ENCODE measurements at regions not wholly inside any gene's neighbourhood (a gene's known extent, or its start where the extent isn't known, plus 50 kb on each side); places are given as distances from the start of the nearest gene placed in this dataset.

- in situ Hi-C loops (cut with MboI; ENCODE audit: low pct_ligation_motif_present in 1 of 4, low pct_unique_long_range_greater_than_20kb in 1 of 4, low sequenced_read_pairs in 3 of 4): no loop called here
- TF ChIP-seq CTCF (IDR thresholded peaks at IDR 0.05) (no peak), POLR2AphosphoS5 (IDR thresholded peaks at IDR 0.05) (no peak), EP300 (IDR thresholded peaks at IDR 0.05; ENCODE audit: low read depth) (no peak), POLR2A (IDR thresholded peaks at IDR 0.05) (no peak)
- no peaks in the 10 kb centered on the region for H3K9me3 ChIP-seq
- H3K36me3 ChIP-seq: no peaks in the 10 kb centered on the region
- H3K27ac ChIP-seq: no peak overlapping the region
- H3K4me1 ChIP-seq: no peaks in the 10 kb centered on the region
- intact Hi-C loops (cut with DNase I; ENCODE audit: low total_unique reads): no loop called here
- 35 to 39% methylated on average over 11 to 30 of the region's 30 CpGs for WGBS, 2 donors (ENCODE audit: low coverage in 1 of 2)
- peaks cover 14% of the 10 kb centered on the region for H3K27me3 ChIP-seq
- H3K4me3 ChIP-seq: no peak overlapping the region
- DNase-seq: no peak
Observed at GRCh38 chrX:790783-791360, 160.3 kb downstream of the SHOX start.

GRCh38 chrX:790041-790506 lies 159.5 kb downstream of the SHOX start:
- Histone ChIP-seq H3K4me1 (no peaks in the 10 kb centered on the region), H3K4me3 (no peak overlapping the region), H3K36me3 (no peaks in the 10 kb centered on the region), H3K27me3 (peaks cover 14% of the 10 kb centered on the region), H3K27ac (no peak overlapping the region), H3K9me3 (no peaks in the 10 kb centered on the region)
- in situ Hi-C loops (cut with MboI; ENCODE audit: low pct_ligation_motif_present in 1 of 4, low pct_unique_long_range_greater_than_20kb in 1 of 4, low sequenced_read_pairs in 3 of 4): no loop called here
- intact Hi-C loops (cut with DNase I; ENCODE audit: low total_unique reads): no loop called here
- no peak for TF ChIP-seq EP300 (IDR thresholded peaks at IDR 0.05; ENCODE audit: low read depth)
- TF ChIP-seq POLR2A (IDR thresholded peaks at IDR 0.05): no peak
- no peak for TF ChIP-seq CTCF (IDR thresholded peaks at IDR 0.05)
- TF ChIP-seq POLR2AphosphoS5 (IDR thresholded peaks at IDR 0.05): no peak
- DNase-seq: no peak
- WGBS, 2 donors (ENCODE audit: low coverage in 1 of 2): 31 to 85% methylated on average over 4 to 18 of the region's 18 CpGs

- DNase-seq: no peak
- in situ Hi-C loops (cut with MboI; ENCODE audit: low pct_ligation_motif_present in 1 of 4, low pct_unique_long_range_greater_than_20kb in 1 of 4, low sequenced_read_pairs in 3 of 4): no loop called here
- Histone ChIP-seq H3K9me3 (no peaks in the 10 kb centered on the region), H3K4me3 (no peak overlapping the region), H3K36me3 (no peaks in the 10 kb centered on the region), H3K27me3 (peaks cover 14% of the 10 kb centered on the region), H3K4me1 (no peaks in the 10 kb centered on the region), H3K27ac (no peak overlapping the region)
- 52 to 90% methylated on average over 2 to 9 of the region's 9 CpGs for WGBS, 2 donors (ENCODE audit: low coverage in 1 of 2)
- intact Hi-C loops (cut with DNase I; ENCODE audit: low total_unique reads): no loop called here
- TF ChIP-seq POLR2A (IDR thresholded peaks at IDR 0.05): no peak
- no peak for TF ChIP-seq POLR2AphosphoS5 (IDR thresholded peaks at IDR 0.05)
- TF ChIP-seq EP300 (IDR thresholded peaks at IDR 0.05; ENCODE audit: low read depth): no peak
- TF ChIP-seq CTCF (IDR thresholded peaks at IDR 0.05): no peak
Observed at GRCh38 chrX:789096-789495, 158.5 kb downstream of the SHOX start.

- Histone ChIP-seq H3K27me3 (peaks cover 13% of the 10 kb centered on the region), H3K4me1 (no peaks in the 10 kb centered on the region), H3K9me3 (no peaks in the 10 kb centered on the region), H3K4me3 (no peak overlapping the region), H3K27ac (no peak overlapping the region), H3K36me3 (no peaks in the 10 kb centered on the region)
- intact Hi-C loops (cut with DNase I; ENCODE audit: low total_unique reads) (no loop called here), in situ Hi-C loops (cut with MboI; ENCODE audit: low pct_ligation_motif_present in 1 of 4, low pct_unique_long_range_greater_than_20kb in 1 of 4, low sequenced_read_pairs in 3 of 4) (no loop called here)
- 60% methylated on average over 6 of the region's 6 CpGs; no CpG with 5 or more reads in 1 of the 2 donors for WGBS, 2 donors (ENCODE audit: low coverage in 1 of 2)
- no peak for TF ChIP-seq POLR2AphosphoS5 (IDR thresholded peaks at IDR 0.05)
- TF ChIP-seq POLR2A (IDR thresholded peaks at IDR 0.05): no peak
- TF ChIP-seq EP300 (IDR thresholded peaks at IDR 0.05; ENCODE audit: low read depth): no peak
- TF ChIP-seq CTCF (IDR thresholded peaks at IDR 0.05): no peak
- DNase-seq: no peak
Observed at GRCh38 chrX:786441-786881, 155.9 kb downstream of the SHOX start.
